NT2/D1 (cell line): ENCODE measurements at regions not wholly inside any gene's neighbourhood (a gene's known extent, or its start where the extent isn't known, plus 50 kb on each side); places are given as distances from the start of the nearest gene placed in this dataset.

Experiments
- DNase-seq: peaks from one replicate; pipeline ENCODE4 v3.0.0-alpha.2; 2011; ENCODE audit warnings: low read depth, low spot score
- H3K27me3 ChIP-seq: 2 replicates; pipeline ENCODE4 v1.6.0; 2011; ENCODE audit warnings: mild to moderate bottlenecking; ENCODE audit not compliant: insufficient read length, insufficient read depth
- H3K36me3 ChIP-seq: 2 replicates; pipeline ENCODE4 v1.6.1; 2011; ENCODE audit warnings: mild to moderate bottlenecking, low read length, mixed read lengths; ENCODE audit not compliant: insufficient read depth, insufficient read length
- H3K4me1 ChIP-seq: 2 replicates; pipeline ENCODE4 v1.5.1; 2011; ENCODE audit not compliant: insufficient read depth, insufficient read length
- H3K4me3 ChIP-seq: 2 replicates; pipeline ENCODE4 v1.5.1; 2011; ENCODE audit warnings: low read depth; ENCODE audit not compliant: insufficient read length
- H3K9ac ChIP-seq: 2 replicates; pipeline ENCODE4 v1.6.0; 2011; ENCODE audit warnings: low read depth; ENCODE audit not compliant: insufficient read length
- H3K9me3 ChIP-seq: 2 replicates; pipeline ENCODE4 v1.5.1; 2011; ENCODE audit warnings: mild to moderate bottlenecking, low read length; ENCODE audit not compliant: insufficient read depth
- SUZ12 ChIP-seq: IDR thresholded peaks from 2 replicates; pipeline ENCODE4 v1.6.1; 2011; ENCODE audit not compliant: insufficient read length, insufficient read depth; ENCODE audit errors: extremely low read depth
- YY1 ChIP-seq: IDR thresholded peaks from 2 replicates; pipeline ENCODE4 v1.6.1; 2011; ENCODE audit not compliant: insufficient read length, insufficient read depth
- ZNF274 ChIP-seq: IDR thresholded peaks from 2 replicates; pipeline ENCODE4 v1.6.1; 2011; ENCODE audit warnings: mild to moderate bottlenecking, low read depth, low read length

- no peaks in the 10 kb centered on the region for H3K4me1 ChIP-seq
- H3K4me3 ChIP-seq: no peak overlapping the region
- H3K9ac ChIP-seq: no peak overlapping the region
- DNase-seq: no peak
- 0 out of 2 replicates have a peak, but pooled peaks cover under 1% of the 10 kb centered on the region for H3K9me3 ChIP-seq
- TF ChIP-seq SUZ12 (no peak), YY1 (no peak)
- H3K27me3 ChIP-seq: peaks cover 4% of the 10 kb centered on the region
- H3K36me3 ChIP-seq: no peaks in the 10 kb centered on the region
Measured at GRCh38 chr17:73887739-73888138, 243.5 kb upstream of the SDK2 start.

DNA sequence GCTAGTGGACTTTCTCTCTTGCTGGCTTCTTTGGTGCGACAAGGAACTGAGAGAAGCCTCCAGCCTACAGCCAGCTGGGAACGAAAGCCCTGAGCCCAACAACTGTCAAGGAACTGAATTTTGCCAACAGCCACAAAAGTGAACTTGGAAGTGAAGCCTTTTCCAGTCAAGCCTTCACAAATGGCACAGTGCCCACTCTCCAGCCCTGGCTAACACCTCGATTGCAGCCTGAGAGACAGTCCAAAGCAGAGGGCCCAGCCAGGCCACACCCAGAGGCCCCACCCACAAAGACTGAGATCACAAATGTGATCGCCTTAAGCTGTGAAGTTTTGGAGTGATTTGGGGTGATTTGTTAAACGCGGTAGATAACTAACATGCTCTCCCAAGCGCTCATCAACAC lies 244.6 kb upstream of the SDK2 start:
- Histone ChIP-seq H3K9me3 (peaks cover 5% of the 10 kb centered on the region; the same call in 1 of the 2 replicates), H3K27me3 (peaks cover 14% of the 10 kb centered on the region), H3K9ac (no peak overlapping the region), H3K36me3 (no peaks in the 10 kb centered on the region), H3K4me3 (no peak overlapping the region), H3K4me1 (no peaks in the 10 kb centered on the region)
- DNase-seq: no peak
- no peak for TF ChIP-seq YY1
- TF ChIP-seq SUZ12: no peak
- TF ChIP-seq ZNF274: no peak

DNA sequence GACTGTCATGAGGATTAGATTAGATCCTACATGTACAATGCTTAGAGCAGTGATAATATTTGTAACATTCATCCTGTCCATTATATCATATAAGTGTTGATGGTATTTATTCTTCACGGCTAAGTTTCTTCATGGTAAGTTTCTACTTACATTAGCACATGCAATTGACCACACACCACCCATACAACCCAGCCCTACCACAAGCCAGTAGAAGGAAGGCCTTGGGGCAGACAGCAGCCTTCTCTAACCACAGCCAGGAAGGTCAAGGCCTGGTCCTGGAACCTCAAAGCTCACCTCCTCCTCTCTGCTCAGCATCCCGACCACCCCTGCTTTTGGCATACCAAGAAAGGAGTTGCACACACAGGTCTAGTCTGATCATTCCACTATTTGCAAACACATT lies 245.2 kb upstream of the SDK2 start:
- Histone ChIP-seq H3K27me3 (peaks cover 16% of the 10 kb centered on the region), H3K36me3 (no peaks in the 10 kb centered on the region), H3K4me1 (no peaks in the 10 kb centered on the region), H3K9ac (no peak overlapping the region), H3K9me3 (peaks cover 5% of the 10 kb centered on the region; the same call in 1 of the 2 replicates), H3K4me3 (no peak overlapping the region)
- TF ChIP-seq ZNF274 (no peak), YY1 (no peak)
- no peak for DNase-seq

DNA sequence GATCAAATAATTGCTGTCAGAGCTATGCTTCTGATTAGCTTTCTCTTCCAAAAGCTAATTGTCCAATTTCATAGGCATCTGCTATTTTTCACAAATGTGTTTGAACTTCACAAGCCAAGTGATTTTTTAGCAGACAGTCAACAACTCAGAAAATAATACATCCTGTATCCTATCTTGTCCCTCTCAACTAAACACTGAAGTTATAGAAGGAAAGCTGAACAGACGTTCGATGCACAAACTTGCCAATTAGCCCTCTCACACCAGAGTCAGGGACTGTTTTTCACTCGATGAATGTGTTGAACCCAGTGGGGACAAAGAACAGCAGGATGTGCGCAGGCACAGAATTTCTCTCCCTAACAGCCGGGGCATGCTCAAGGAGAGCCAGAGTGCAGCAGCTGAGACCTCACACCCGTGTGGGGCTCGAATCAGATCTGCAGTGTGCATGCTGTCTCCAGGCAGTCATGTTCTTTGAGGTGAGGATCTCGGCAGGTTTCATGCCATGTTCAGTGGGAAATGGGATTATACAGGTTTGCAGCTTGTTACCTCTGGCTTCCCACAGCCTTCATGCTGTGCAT lies 246.7 kb upstream of the SDK2 start:
- TF ChIP-seq SUZ12 (no peak), YY1 (no peak), ZNF274 (no peak)
- H3K4me3 ChIP-seq: no peak overlapping the region

GRCh38 chr17:73895157-73895556 lies 250.9 kb upstream of the SDK2 start:
- H3K9ac ChIP-seq: no peak overlapping the region
- H3K36me3 ChIP-seq: no peaks in the 10 kb centered on the region
- no peak for TF ChIP-seq ZNF274
- TF ChIP-seq SUZ12: no peak
- TF ChIP-seq YY1: no peak
- no peaks in the 10 kb centered on the region for H3K4me1 ChIP-seq
- peaks cover 51% of the 10 kb centered on the region for H3K27me3 ChIP-seq
- no peak overlapping the region for H3K4me3 ChIP-seq
- no peak for DNase-seq
- peaks cover 5% of the 10 kb centered on the region; the same call in 1 of the 2 replicates for H3K9me3 ChIP-seq

More for the DNA sequence above, 246.7 kb upstream of the SDK2 start:
- Histone ChIP-seq H3K27me3 (peaks cover 20% of the 10 kb centered on the region), H3K9ac (no peak overlapping the region), H3K9me3 (peaks cover 5% of the 10 kb centered on the region; the same call in 1 of the 2 replicates), H3K36me3 (no peaks in the 10 kb centered on the region), H3K4me1 (no peaks in the 10 kb centered on the region)
- DNase-seq: no peak

DNA sequence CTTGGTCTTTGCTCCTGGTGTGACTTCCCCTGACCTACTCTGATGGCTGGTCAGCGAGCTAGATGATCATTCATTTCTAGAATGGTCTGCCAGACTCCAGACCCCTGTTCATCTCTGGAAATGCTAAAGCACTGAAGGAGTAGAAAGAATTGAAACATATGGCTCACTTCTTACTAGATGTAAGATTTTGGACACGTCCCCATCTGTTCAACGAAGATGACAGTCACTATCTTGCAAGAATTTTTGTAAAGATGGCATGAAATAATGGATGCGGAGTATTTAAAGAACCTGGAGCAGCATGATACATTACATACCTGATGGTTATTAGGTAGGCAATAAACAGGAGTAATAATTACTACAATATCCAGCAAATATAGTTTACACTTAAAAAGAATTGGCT lies 252.7 kb upstream of the SDK2 start:
- Histone ChIP-seq H3K36me3 (no peaks in the 10 kb centered on the region), H3K4me3 (no peak overlapping the region), H3K9me3 (peaks cover 5% of the 10 kb centered on the region; the same call in 1 of the 2 replicates), H3K4me1 (no peaks in the 10 kb centered on the region), H3K27me3 (peaks cover 69% of the 10 kb centered on the region), H3K9ac (no peak overlapping the region)
- DNase-seq: no peak
- TF ChIP-seq ZNF274 (no peak), SUZ12 (no peak)

- H3K36me3 ChIP-seq: no peaks in the 10 kb centered on the region
- H3K4me3 ChIP-seq: no peak overlapping the region
- TF ChIP-seq ZNF274 (no peak), SUZ12 (no peak), YY1 (no peak)
- H3K9ac ChIP-seq: no peak overlapping the region
- H3K4me1 ChIP-seq: peaks cover 3% of the 10 kb centered on the region
- DNase-seq: no peak
- peaks cover 81% of the 10 kb centered on the region for H3K27me3 ChIP-seq
- H3K9me3 ChIP-seq: no peaks in the 10 kb centered on the region
Measured at GRCh38 chr17:73899839-73900238, 255.6 kb upstream of the SDK2 start.
